A673 (cell line): ENCODE measurements at regions not wholly inside any gene's neighbourhood (a gene's known extent, or its start where the extent isn't known, plus 50 kb on each side); places are given as distances from the start of the nearest gene placed in this dataset.

Experiments
- BruUV-seq: library from RNA; stranded (reverse); fragments of 400-500 nt; replicated peaks from 2 replicates; lab custom pipeline; 2021; lab: Mats Ljungman, UMichigan
- CTCF ChIA-PET: fragments of 300-600 bp; sonication (Branson Sonifier 250); formaldehyde crosslinking; loops from one replicate; lab custom pipeline; 2022; ENCODE audit warnings: antibody characterized with exemption; lab: Charles Lee
- POLR2A ChIA-PET: fragments of 300-600 bp; sonication (Branson Sonifier 250); formaldehyde crosslinking; loops from one replicate; lab custom pipeline; 2022; ENCODE audit warnings: antibody characterized with exemption; ENCODE audit not compliant: low non-redundant PET; lab: Charles Lee
- DNase-seq: peaks from one replicate; pipeline ENCODE4 v3.0.0-alpha.2; 2015; ENCODE audit warnings: low spot score
- H3K27ac ChIP-seq: fragments of 200-600 bp; sonication (generic); 2 replicates; pipeline ENCODE4 v1.5.1; 2016; ENCODE audit warnings: mixed run types, low read depth, mild to moderate bottlenecking, mixed read lengths, antibody characterized with exemption, low read length; ENCODE audit not compliant: poor library complexity, severe bottlenecking
- H3K27me3 ChIP-seq: fragments of 200-600 bp; sonication (generic); replicated peaks from 2 replicates; pipeline ENCODE4 v1.6.1; 2017; ENCODE audit warnings: mixed run types, low read depth, mild to moderate bottlenecking, mixed read lengths, antibody characterized with exemption, low read length; ENCODE audit not compliant: insufficient read depth, poor library complexity
- H3K36me3 ChIP-seq: fragments of 200-600 bp; sonication (generic); 2 replicates; pipeline ENCODE4 v1.6.1; 2016; ENCODE audit warnings: mixed run types, mild to moderate bottlenecking, mixed read lengths, antibody characterized with exemption, low read length; ENCODE audit not compliant: insufficient read depth, poor library complexity, severe bottlenecking
- H3K4me1 ChIP-seq: fragments of 200-600 bp; sonication (generic); 2 replicates; pipeline ENCODE4 v1.6.1; 2017; ENCODE audit warnings: mixed run types, mild to moderate bottlenecking, mixed read lengths, antibody characterized with exemption, low read length; ENCODE audit not compliant: insufficient read depth, poor library complexity, severe bottlenecking
- H3K4me3 ChIP-seq: fragments of 200-600 bp; sonication (generic); 2 replicates; pipeline ENCODE4 v1.5.1; 2016; ENCODE audit warnings: low read depth, mixed run types, mild to moderate bottlenecking, mixed read lengths, low read length; ENCODE audit not compliant: poor library complexity, severe bottlenecking
- H3K9me3 ChIP-seq: fragments of 200-600 bp; sonication (generic); 2 replicates; pipeline ENCODE4 v1.6.1; 2016; ENCODE audit warnings: mixed run types, low read depth, mild to moderate bottlenecking, mixed read lengths, antibody characterized with exemption, low read length; ENCODE audit not compliant: poor library complexity, severe bottlenecking
- CTCF ChIP-seq: fragments of 300-800, 200-600 bp; sonication (generic); conservative IDR thresholded peaks from 2 replicates; pipeline ENCODE4 v1.5.1; 2017; ENCODE audit warnings: low read depth, mild to moderate bottlenecking, antibody characterized with exemption, low read length, moderate library complexity, mixed read lengths
- EZH2 ChIP-seq: fragments of 200-600 bp; sonication (generic); IDR thresholded peaks from 2 replicates; pipeline ENCODE4 v1.6.1; 2017; ENCODE audit warnings: borderline replicate concordance, low read depth, mild to moderate bottlenecking, mixed read lengths, antibody characterized with exemption, low read length; ENCODE audit not compliant: poor library complexity, severe bottlenecking
- intact Hi-C: fragments of 100-400 bp; cut with micrococcal nuclease; formaldehyde crosslinking; loops from one replicate; pipeline ENCODE4 v1.10.0; 2022; ENCODE audit not compliant: unreplicated experiment

GRCh38 chr15:94130504-94130903, 100.9 kb upstream of the MCTP2 start:
- ChIA-PET CTCF (interaction anchor here (1.3 kb wide), 1 partner anchor 10 kb away, joined by 4 read pairs; no protein-coding TSS in a partner anchor), POLR2A (no interaction called here)
- Histone ChIP-seq H3K36me3 (no peaks in the 10 kb centered on the region), H3K27ac (no peak overlapping the region), H3K4me3 (no peak overlapping the region), H3K27me3 (no peaks in the 10 kb centered on the region), H3K4me1 (peaks cover 5% of the 10 kb centered on the region), H3K9me3 (no peaks in the 10 kb centered on the region)
- BruUV-seq = no TSS peak
- TF ChIP-seq EZH2 = no peak
- intact Hi-C loops = no loop called here
- no peak for DNase-seq

GRCh38 chr15:94127006-94127405, 104.4 kb upstream of the MCTP2 start:
- CTCF ChIA-PET = no interaction called here
- TF ChIP-seq CTCF = no peak
- TF ChIP-seq EZH2 = no peak
- intact Hi-C loops = loop anchor here (10.0 kb wide), 1 partner anchor 302 kb away; no protein-coding TSS in a partner anchor
- POLR2A ChIA-PET = no interaction called here
- Histone ChIP-seq H3K4me1 (peaks cover 25% of the 10 kb centered on the region), H3K27ac (no peak overlapping the region), H3K9me3 (no peaks in the 10 kb centered on the region), H3K36me3 (no peaks in the 10 kb centered on the region), H3K27me3 (no peaks in the 10 kb centered on the region), H3K4me3 (no peak overlapping the region)
- BruUV-seq = no TSS peak
- no peak for DNase-seq

- BruUV-seq = no TSS peak
- ChIA-PET POLR2A (no interaction called here), CTCF (no interaction called here)
- DNase-seq = no peak
- H3K36me3 ChIP-seq = no peaks in the 10 kb centered on the region
- no peak overlapping the region for H3K4me3 ChIP-seq
- H3K4me1 ChIP-seq = peaks cover 25% of the 10 kb centered on the region
- H3K27ac ChIP-seq = peak overlapping the region; percentile 70
- intact Hi-C loops = loop anchor here (10.0 kb wide), 1 partner anchor 301 kb away; no protein-coding TSS in a partner anchor
- H3K27me3 ChIP-seq = no peaks in the 10 kb centered on the region
- TF ChIP-seq EZH2 (no peak), CTCF (no peak)
- H3K9me3 ChIP-seq = no peaks in the 10 kb centered on the region
These were observed 105.7 kb upstream of the MCTP2 start for GRCh38 chr15:94125698-94126097.

GRCh38 chr15:94125156-94125555, 106.2 kb upstream of the MCTP2 start:
- TF ChIP-seq CTCF (no peak), EZH2 (no peak)
- H3K36me3 ChIP-seq = no peaks in the 10 kb centered on the region
- intact Hi-C loops = loop anchor here (10.0 kb wide), 1 partner anchor 300 kb away; no protein-coding TSS in a partner anchor
- no TSS peak for BruUV-seq
- peak overlapping the region; percentile 70 for H3K27ac ChIP-seq
- H3K27me3 ChIP-seq = no peaks in the 10 kb centered on the region
- peaks cover 25% of the 10 kb centered on the region for H3K4me1 ChIP-seq
- ChIA-PET POLR2A (no interaction called here), CTCF (no interaction called here)
- no peaks in the 10 kb centered on the region for H3K9me3 ChIP-seq
- peak; percentile 84 for DNase-seq
- H3K4me3 ChIP-seq = no peak overlapping the region
